ENCODE measurements at regions not wholly inside any gene's neighbourhood (a gene's known extent, or its start where the extent isn't known, plus 50 kb on each side); places are given as distances from the start of the nearest gene placed in this dataset.

- TF ChIP-seq, protein P1, sequence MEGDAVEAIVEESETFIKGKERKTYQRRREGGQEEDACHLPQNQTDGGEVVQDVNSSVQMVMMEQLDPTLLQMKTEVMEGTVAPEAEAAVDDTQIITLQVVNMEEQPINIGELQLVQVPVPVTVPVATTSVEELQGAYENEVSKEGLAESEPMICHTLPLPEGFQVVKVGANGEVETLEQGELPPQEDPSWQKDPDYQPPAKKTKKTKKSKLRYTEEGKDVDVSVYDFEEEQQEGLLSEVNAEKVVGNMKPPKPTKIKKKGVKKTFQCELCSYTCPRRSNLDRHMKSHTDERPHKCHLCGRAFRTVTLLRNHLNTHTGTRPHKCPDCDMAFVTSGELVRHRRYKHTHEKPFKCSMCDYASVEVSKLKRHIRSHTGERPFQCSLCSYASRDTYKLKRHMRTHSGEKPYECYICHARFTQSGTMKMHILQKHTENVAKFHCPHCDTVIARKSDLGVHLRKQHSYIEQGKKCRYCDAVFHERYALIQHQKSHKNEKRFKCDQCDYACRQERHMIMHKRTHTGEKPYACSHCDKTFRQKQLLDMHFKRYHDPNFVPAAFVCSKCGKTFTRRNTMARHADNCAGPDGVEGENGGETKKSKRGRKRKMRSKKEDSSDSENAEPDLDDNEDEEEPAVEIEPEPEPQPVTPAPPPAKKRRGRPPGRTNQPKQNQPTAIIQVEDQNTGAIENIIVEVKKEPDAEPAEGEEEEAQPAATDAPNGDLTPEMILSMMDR (IDR thresholded peaks at IDR 0.05): no peak
- no peak for TF ChIP-seq POLR2AphosphoS5 (IDR thresholded peaks at IDR 0.05)
- no peak for TF ChIP-seq POLR2A (IDR thresholded peaks at IDR 0.05)
- no peak for TF ChIP-seq EP300 (IDR thresholded peaks at IDR 0.05)
Observed at GRCh38 chr9:28678097-28678496, 1104.8 kb upstream of the C9orf72 start.

Data from sigmoid colon (tissue), 4 donors.